Renal cortex interstitium (tissue), 11 donors: ENCODE measurements at regions not wholly inside any gene's neighbourhood (a gene's known extent, or its start where the extent isn't known, plus 50 kb on each side); places are given as distances from the start of the nearest gene placed in this dataset.

Experiments used
- DNase-seq, 11 donors: peaks; one replicate each; pipeline ENCODE4 v3.0.0-alpha.2; 2013; ENCODE audit warnings: low read depth in 9 of 11, low spot score in 4 of 11; ENCODE audit errors: extremely low read depth in 1 of 11

DNA sequence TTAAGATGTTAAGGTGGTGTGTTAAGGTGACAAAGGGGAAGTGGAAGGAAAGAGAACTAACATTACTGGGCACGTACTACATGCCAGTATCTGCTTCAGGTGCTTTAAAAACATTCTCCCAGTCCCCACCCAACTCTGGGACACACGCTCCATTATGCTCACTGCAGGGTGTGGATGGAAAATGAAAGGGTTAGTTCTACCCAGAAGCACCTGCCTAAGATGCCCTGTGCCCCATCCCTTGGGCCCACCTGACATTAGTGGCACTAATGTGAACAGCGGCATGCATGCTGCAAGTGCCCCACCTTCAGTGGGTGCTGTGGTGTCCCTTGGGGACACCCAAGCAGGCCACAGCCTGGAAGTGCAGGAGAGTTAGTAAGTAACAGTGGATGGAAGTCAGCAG, 82.9 kb upstream of the CXADR start:
- DNase-seq = no peak

DNA sequence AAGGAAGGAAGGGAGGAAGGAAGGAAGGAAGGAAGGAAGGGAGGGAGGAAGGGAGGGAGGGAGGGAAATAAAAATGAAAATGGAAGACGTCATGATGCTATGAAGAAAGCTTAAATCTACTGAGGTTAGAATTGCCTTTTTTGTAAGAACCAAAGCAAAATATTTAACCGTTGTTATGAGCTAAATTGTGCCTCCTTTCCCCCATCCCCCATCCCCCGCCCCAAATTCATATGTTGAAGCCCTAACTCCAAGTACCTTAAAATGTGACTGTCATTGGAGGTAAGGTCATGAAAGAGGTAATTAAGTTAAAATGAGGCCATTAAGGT, 80.1 kb upstream of the CXADR start:
- DNase-seq = no peak

GRCh38 chr21:17433730-17434129, 79.1 kb upstream of the CXADR start:
- no peak for DNase-seq

GRCh38 chr21:17435565-17436543, 77.0 kb upstream of the CXADR start:
- no peak for DNase-seq

DNA sequence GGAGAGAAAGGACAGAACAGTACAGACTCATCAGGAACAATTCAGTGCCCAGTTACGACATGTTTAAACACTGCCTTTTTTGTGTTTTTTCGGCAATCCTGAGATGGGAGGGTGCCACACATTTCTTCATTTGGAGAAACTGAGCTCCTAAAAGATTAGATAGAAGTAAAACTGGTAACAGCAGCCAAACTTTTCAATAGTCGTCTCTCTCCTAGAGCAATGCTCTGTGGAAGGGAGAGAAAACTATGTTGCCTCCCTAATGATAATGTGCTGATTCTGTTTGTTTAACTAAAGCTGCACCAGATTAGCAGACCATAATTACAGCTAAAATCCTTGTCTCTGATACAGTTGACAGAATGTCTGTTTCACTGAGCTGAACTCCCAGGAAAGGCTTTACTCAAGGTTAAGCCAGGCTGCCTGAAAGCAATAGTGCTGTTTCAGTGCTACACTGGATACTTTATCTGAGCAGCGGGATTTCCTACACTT, 76.2 kb upstream of the CXADR start:
- DNase-seq = peak in 2 of 11 donors; percentile 11 to 15

- peak in 1 of 11 donors; percentile 19 for DNase-seq
Measured at GRCh38 chr21:17438635-17439034, 74.2 kb upstream of the CXADR start.

GRCh38 chr21:17440969-17441368, 71.9 kb upstream of the CXADR start:
- no peak for DNase-seq

DNA sequence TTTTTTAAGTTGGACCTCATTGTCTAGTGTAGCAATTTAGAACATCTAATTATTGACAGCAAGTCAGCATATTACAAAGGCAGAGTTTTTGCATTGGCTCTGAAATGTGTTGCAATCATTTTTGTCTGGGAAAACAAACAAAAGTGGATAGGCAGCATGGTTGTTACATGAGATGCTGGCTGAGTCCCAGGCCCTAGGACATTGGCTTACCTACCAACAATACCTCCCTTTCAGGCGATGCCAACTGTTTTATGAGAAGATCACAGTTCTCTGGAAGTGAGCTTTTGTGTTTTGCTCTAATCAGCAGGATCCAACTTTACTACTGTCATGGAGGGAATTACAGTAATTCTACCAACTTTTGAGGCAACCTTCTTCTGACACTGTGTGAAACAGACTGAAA, 71.5 kb upstream of the CXADR start:
- DNase-seq = no peak

GRCh38 chr21:17442165-17442564, 70.7 kb upstream of the CXADR start:
- DNase-seq = no peak

GRCh38 chr21:17444828-17445227, 68.0 kb upstream of the CXADR start:
- DNase-seq = no peak

GRCh38 chr21:17446737-17447136, 66.1 kb upstream of the CXADR start:
- no peak for DNase-seq

- no peak for DNase-seq
Measured at GRCh38 chr21:17449701-17450100, 63.1 kb upstream of the CXADR start.

GRCh38 chr21:17451364-17451891, 61.4 kb upstream of the CXADR start:
- no peak for DNase-seq

DNA sequence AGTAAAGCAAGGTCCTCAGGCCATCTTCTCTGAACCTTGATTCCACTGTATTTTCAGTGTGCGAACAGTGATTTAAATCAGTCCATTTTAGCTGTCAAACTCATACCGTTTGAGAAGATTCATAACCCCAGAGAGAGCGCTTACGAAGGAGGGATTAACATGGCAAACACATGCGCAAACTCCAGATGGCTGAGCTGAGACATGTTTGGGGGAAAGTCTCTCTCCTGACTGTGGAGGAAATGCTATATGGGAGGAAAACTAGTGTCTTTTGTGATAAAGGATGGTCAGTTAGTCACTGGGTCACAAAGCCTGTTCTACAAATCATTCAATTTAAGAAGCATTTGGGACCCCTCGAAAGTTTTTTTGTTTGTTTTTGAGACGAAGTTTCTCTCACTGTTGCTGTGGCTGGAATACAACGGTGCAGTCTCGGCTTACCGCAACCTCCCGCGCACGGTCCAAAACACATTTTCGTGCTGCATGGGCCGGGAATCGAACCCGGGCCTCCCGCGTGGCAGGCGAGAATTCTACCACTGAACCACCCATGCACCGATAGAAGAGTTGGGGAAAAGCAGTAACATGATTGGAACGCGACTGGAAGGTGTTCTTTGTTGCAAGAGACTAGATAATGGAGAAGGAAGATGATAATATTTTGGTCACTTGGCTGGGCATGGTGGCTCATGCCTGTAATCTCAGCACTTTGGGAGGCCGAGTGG, 58.4 kb upstream of the CXADR start:
- DNase-seq = peak in 8 of 11 donors; percentile 23 to 53 (median 46)

DNA sequence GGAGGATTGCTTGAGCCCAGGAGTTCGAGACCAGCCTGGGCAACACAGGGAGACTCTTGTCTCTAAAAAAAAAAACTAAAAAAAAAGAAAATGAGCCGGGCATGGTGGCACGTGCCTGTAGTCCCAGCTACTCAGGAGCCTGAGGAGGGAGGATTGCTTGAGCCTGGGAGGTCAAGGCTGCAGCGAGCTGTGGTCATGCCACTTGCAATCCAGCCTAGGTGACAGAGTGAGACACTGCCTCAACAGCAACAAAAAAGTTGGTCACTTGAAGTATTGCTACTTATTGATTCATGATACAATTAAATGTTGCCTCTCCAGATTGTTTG, 57.9 kb upstream of the CXADR start:
- no peak for DNase-seq

GRCh38 chr21:17455451-17455850, 57.4 kb upstream of the CXADR start:
- no peak for DNase-seq

DNA sequence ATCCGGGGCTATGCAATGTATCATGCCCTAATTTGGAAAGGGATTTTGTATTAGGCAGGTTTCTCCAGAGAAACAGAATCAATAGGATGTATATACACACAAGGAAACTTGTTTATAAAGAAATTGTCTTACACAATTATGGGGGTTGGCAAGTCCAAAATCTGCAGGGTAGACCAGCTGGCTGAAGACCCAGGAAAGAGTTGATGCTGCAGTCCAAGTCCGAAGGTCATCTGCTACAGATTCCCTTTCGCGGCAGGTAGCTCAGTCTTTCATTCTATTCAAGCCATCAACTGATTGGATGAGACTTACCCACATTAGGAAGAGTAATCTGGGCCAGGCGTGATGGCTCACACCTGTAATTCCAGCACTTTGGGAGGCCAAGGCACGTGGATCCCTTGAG, 54.6 kb upstream of the CXADR start:
- no peak for DNase-seq

DNA sequence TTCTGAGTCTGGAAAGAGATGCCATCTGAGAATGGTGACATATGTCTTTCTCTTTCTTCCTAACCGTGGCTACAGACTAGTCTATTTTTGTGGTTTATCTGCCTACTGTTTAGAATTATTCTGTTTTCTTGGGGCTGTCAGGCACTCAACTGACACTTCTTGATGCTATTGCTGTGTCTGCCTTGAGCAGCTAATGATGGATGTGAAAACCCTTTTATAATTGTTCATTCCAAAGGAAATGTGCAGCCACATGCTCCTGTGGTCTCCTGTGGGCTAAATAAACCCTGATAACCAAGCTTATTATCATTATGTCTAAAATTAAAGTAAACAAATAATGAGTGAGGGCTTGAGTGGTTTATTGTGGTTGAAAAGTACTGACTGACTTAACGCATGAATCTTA, 52.7 kb upstream of the CXADR start:
- no peak for DNase-seq

DNA sequence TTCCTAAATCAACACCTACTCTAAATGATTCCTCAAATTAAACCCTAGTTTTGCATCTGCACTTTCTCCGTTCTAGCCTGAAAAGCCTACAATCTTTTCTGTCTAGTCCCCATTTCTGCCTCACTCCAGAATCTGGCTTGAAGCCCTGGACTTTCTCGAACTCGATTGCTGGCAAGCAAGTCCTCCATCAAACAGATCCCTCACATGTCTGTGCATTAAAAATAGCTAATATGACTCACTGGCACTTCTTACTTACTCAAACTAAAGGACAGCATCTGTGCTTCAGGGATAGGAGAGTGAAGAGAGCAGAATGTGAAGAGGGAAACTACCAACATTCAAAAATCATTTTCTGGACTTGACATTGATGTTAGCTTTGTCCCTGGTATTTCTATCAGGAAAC, 51.8 kb upstream of the CXADR start:
- DNase-seq = no peak

- DNase-seq = no peak
Measured at GRCh38 chr21:17461582-17461981, 51.3 kb upstream of the CXADR start.
